H1 (cell line): ENCODE measurements at regions not wholly inside any gene's neighbourhood (a gene's known extent, or its start where the extent isn't known, plus 50 kb on each side); places are given as distances from the start of the nearest gene placed in this dataset.

Experiments used
- ATF2 ChIP-seq: IDR thresholded peaks from 2 replicates; pipeline ENCODE4 v1.6.1; 2012; ENCODE audit warnings: low read length, inconsistent platforms
- CTCF ChIP-seq, 3 experiments: IDR thresholded peaks; 1 replicate in 2 of 3; 2 replicates in 1 of 3; pipeline versions ENCODE4 v1.5.1 to v1.6.1; 2011; ENCODE audit warnings: low read length in 3 of 3, mild to moderate bottlenecking in 3 of 3, inconsistent platforms in 2 of 3, low read depth in 1 of 3, moderate library complexity in 1 of 3; ENCODE audit not compliant: insufficient read depth in 1 of 3; ENCODE audit errors: control extremely low read depth in 1 of 3
- E2F6 ChIP-seq: IDR thresholded peaks from 2 replicates; pipeline ENCODE4 v1.6.1; 2012; ENCODE audit warnings: inconsistent platforms
- POLR2A ChIP-seq, 2 experiments: IDR thresholded peaks; 1 replicate in 1 of 2; 2 replicates in 1 of 2; pipeline ENCODE4 v1.6.1; 2011; ENCODE audit warnings: low read depth in 2 of 2, low read length in 2 of 2, mild to moderate bottlenecking in 2 of 2; ENCODE audit errors: control extremely low read depth in 1 of 2
- POU5F1 ChIP-seq: IDR thresholded peaks from 2 replicates; pipeline ENCODE4 v1.6.1; 2011; ENCODE audit warnings: low read depth, mild to moderate bottlenecking, low read length, moderate library complexity
- YY1 ChIP-seq: IDR thresholded peaks from 2 replicates; pipeline ENCODE4 v1.6.1; 2011; ENCODE audit warnings: low read depth, mild to moderate bottlenecking, low read length

- no peak for TF ChIP-seq POLR2A (IDR thresholded peaks at IDR 0.05; ENCODE audit: control extremely low read depth in 1 of 2, low read depth in 2 of 2, low read length in 2 of 2)
- TF ChIP-seq POU5F1 = no peak
- no peak for TF ChIP-seq YY1
- no peak for TF ChIP-seq E2F6
- no peak for TF ChIP-seq ATF2
- TF ChIP-seq CTCF (IDR thresholded peaks at IDR 0.05; ENCODE audit: control extremely low read depth in 1 of 3, insufficient read depth in 1 of 3, low read depth in 1 of 3, low read length in 3 of 3) = no peak
These were observed 574.9 kb upstream of the NR5A2 start for GRCh38 chr1:199452627-199453026.
